KOPT-K1 (cell line): ENCODE measurements at regions not wholly inside any gene's neighbourhood (a gene's known extent, or its start where the extent isn't known, plus 50 kb on each side); places are given as distances from the start of the nearest gene placed in this dataset.

Source experiments
- H3K27ac ChIP-seq: fragments of 200-600 bp; sonication (generic); 2 replicates; pipeline ENCODE4 v1.5.1; 2016; ENCODE audit warnings: antibody characterized with exemption, mild to moderate bottlenecking, low read depth, low read length; ENCODE audit not compliant: poor library complexity, severe bottlenecking
- H3K36me3 ChIP-seq: fragments of 200-600 bp; sonication (generic); 2 replicates; pipeline ENCODE4 v1.5.1; 2017; ENCODE audit warnings: antibody characterized with exemption, mild to moderate bottlenecking, low read length, moderate library complexity; ENCODE audit not compliant: insufficient read depth
- H3K9me3 ChIP-seq: fragments of 200-600 bp; sonication (generic); 2 replicates; pipeline ENCODE4 v1.5.1; 2017; ENCODE audit warnings: antibody characterized with exemption, low read length, mild to moderate bottlenecking; ENCODE audit not compliant: insufficient read depth, poor library complexity, severe bottlenecking

DNA sequence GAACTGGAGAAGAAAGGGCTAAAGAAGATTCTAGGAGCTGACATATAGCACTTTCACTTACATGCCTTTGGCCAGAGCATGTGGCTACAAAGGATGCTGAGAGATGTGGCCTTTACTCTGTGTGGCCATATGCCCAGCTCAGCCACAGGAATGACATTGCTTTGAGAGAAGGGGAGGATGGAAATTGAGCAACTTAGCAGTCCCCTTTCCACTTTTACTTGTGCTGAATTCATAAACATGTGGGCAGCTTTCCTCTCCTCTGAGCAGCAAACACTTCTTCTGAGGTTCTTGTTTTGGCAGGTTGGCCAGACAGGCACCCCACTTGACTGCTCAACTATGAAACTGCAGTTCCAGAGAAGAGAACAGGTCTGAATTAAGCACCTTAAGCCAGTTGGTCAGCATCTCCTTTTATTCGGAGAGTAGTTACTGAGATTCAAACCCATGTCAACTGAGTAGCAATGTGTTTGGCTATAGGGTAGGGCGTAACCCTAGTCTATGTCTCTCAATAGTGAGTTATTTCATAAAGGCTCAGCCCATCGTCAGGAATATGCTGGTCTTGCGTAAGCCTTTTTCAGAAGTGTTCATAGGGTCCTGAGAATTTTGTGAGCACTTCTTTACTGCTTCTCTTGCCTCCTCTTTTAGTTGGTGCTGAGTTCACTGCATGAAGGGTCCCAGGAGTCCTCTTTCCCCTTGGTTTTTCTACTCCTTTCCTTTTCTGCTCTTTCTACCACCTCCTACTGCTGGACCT is 134.5 kb downstream of the PALM2AKAP2 start:
- Histone ChIP-seq H3K9me3 (no peaks in the 10 kb centered on the region), H3K36me3 (no peaks in the 10 kb centered on the region), H3K27ac (no peak overlapping the region)

DNA sequence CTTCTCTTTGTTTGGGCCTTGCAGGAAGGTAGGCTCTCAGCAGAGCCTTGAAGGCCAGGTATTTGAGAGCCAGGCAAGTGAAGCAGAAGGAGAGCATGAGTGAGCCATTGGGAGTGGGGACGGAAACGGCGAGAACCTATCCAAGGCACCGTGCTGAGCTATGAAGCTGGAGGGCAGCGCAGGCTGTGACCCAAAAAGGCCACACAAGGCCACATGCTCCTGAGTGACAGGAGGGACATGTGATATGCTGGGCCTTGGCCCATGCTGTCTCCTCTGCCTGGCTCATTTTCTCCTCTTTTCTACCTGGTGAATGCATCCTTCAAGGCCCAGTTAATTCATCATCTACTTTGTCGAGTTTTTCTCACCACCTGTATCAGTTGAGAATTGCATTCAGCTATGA is 136.3 kb downstream of the PALM2AKAP2 start:
- no peaks in the 10 kb centered on the region for H3K36me3 ChIP-seq
- no peak overlapping the region for H3K27ac ChIP-seq
- no peaks in the 10 kb centered on the region for H3K9me3 ChIP-seq

GRCh38 chr9:109918339-109919163 is 138.6 kb downstream of the PALM2AKAP2 start:
- Histone ChIP-seq H3K27ac (peak overlapping the region; percentile 51), H3K36me3 (no peaks in the 10 kb centered on the region), H3K9me3 (no peaks in the 10 kb centered on the region)

GRCh38 chr9:109919736-109920408 is 139.9 kb downstream of the PALM2AKAP2 start:
- H3K9me3 ChIP-seq: no peaks in the 10 kb centered on the region
- no peak overlapping the region for H3K27ac ChIP-seq
- no peaks in the 10 kb centered on the region for H3K36me3 ChIP-seq

DNA sequence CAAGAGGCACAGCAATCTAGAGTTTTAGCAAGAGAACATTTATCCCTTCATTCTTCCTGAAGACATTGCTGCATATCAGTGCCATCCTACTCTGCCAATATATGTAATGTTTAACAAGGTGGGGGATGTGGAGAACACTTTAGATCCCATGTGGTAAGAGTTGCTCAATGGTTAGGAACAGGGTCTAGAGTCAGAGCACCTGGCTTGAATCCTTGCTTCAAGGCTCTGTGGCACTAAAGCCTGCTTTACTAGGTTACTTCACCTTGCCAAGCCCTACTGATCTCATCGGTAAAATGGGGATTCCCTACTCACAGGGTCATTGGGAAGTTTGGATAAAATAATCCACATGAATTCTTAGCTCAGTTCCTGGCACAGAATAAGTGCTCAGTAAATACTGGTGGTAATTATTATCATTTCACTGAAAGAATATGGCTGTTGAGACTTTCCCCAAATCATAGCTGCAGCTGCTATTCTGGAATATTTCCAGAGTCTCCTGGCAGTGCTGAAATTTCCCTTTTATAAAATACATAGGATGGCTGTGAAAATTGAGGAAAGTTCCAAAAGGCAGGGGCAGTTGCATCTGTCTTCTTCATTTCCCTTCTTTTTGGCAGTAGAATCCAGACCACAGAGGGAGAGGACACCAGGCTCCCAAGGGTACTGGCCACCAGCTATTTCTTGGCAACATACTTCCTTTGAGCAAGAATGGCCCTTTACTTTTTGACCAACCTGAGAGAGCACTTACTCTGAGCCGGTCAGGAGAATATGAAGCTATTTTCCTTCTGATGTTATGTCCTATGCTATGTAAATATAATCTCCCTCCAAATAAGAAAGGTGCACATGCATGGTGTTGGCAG is 142.8 kb downstream of the PALM2AKAP2 start:
- Histone ChIP-seq H3K27ac (no peak overlapping the region), H3K9me3 (no peaks in the 10 kb centered on the region), H3K36me3 (no peaks in the 10 kb centered on the region)

DNA sequence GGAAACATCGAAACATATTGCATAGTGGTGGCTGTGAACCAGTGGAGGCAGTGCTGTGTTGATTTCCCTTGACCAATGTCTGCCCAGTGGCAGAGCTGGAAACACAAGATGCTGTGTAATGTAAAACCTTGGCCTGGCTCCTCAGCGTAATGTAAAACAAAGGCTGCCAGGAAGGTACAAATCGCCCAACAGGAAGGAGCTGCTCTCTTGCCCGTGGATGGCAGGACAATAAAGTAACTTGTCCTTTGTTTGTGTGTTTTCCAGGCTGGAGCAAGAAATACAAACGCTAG is 143.4 kb downstream of the PALM2AKAP2 start:
- Histone ChIP-seq H3K36me3 (no peaks in the 10 kb centered on the region), H3K27ac (no peak overlapping the region)

DNA sequence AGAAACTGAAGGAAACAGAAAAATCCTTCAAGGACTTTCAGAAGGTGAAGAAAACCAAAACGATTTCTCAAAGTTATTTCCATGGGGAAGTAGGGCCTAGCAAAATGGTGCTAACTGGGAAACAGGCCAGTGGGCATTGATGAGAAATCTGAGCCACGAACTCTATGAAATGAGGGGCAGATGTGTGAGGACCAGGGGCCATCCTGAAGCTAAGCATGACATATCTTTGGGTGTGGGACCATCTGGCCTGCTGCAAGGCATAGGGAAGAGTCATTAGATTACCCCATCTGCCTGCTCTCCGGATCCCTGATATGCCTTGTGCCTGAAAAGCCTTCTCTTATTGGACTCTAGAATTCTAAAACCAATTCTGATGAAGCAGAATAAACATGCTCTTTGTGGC is 143.8 kb downstream of the PALM2AKAP2 start:
- H3K36me3 ChIP-seq: no peaks in the 10 kb centered on the region
- H3K27ac ChIP-seq: no peak overlapping the region
- no peaks in the 10 kb centered on the region for H3K9me3 ChIP-seq

More for the DNA sequence above, 143.4 kb downstream of the PALM2AKAP2 start:
- no peaks in the 10 kb centered on the region for H3K9me3 ChIP-seq

DNA sequence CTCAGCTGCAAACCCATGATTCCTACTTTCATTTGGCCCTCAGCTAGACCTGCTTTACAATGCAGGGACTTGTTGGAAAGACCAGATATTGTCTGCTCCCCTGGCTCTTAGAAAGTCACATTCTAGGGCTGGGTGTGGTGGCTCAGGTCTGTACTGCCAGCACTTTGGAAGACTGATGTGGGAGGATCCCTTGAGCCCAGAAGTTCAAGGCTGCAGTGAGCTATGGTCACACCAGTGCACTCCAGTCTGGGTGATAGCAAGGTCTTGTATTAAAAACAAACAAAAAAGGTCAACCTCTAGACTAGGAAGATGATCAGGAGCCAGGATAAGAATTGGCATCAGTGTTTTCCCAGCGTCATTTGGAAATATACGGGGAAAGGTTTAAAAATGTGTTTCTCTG is 145.8 kb downstream of the PALM2AKAP2 start:
- Histone ChIP-seq H3K36me3 (no peaks in the 10 kb centered on the region), H3K9me3 (no peaks in the 10 kb centered on the region)

DNA sequence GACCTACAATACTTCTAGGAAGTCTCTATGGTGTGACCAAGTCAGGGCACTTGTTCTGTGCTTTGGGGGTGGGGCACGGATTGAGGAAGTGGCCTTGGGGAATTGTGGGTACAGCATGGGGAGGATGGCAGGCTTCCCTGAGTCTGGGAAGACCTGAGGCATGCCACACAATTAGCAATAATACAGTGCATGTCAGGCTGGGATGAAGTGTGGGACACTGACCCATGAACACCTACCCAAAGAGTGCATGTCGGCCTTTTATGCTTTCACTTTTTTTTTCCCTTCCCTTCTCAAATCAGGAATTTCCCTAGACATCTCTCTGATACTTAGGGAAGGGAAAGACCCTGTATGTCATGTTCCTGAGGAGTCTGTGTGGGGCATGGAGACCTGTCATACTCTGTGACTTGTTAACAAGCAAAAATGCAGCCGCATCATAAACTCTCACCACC is 146.4 kb downstream of the PALM2AKAP2 start:
- Histone ChIP-seq H3K9me3 (no peaks in the 10 kb centered on the region), H3K27ac (no peak overlapping the region), H3K36me3 (no peaks in the 10 kb centered on the region)

More for the DNA sequence above, 145.8 kb downstream of the PALM2AKAP2 start:
- no peak overlapping the region for H3K27ac ChIP-seq

DNA sequence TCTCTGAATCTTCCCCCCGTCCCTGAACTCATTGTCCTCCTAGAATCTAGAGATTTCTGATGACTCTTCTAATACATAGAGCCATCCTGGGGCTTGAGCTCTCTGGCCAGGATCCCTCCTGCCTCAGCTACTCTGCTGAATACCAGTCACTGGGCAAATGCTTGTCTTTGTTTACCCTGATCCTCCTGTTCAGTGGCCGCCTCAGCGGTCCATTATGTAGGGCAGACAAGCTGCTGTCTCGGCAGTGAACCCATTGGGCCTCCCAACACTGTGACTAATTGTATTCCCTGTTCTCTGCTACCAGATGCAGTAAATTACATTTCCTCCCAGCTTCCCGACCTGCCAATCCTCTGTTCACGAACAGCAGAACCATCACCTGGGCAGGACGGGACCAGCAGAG is 151.6 kb downstream of the PALM2AKAP2 start:
- Histone ChIP-seq H3K9me3 (no peaks in the 10 kb centered on the region), H3K36me3 (no peaks in the 10 kb centered on the region), H3K27ac (no peak overlapping the region)

GRCh38 chr9:109934136-109934856 is 154.3 kb downstream of the PALM2AKAP2 start:
- no peaks in the 10 kb centered on the region for H3K36me3 ChIP-seq
- H3K9me3 ChIP-seq: no peaks in the 10 kb centered on the region
- no peak overlapping the region for H3K27ac ChIP-seq

GRCh38 chr9:109934857-109935215 is 154.8 kb downstream of the PALM2AKAP2 start:
- Histone ChIP-seq H3K27ac (no peak overlapping the region), H3K9me3 (no peaks in the 10 kb centered on the region), H3K36me3 (no peaks in the 10 kb centered on the region)

DNA sequence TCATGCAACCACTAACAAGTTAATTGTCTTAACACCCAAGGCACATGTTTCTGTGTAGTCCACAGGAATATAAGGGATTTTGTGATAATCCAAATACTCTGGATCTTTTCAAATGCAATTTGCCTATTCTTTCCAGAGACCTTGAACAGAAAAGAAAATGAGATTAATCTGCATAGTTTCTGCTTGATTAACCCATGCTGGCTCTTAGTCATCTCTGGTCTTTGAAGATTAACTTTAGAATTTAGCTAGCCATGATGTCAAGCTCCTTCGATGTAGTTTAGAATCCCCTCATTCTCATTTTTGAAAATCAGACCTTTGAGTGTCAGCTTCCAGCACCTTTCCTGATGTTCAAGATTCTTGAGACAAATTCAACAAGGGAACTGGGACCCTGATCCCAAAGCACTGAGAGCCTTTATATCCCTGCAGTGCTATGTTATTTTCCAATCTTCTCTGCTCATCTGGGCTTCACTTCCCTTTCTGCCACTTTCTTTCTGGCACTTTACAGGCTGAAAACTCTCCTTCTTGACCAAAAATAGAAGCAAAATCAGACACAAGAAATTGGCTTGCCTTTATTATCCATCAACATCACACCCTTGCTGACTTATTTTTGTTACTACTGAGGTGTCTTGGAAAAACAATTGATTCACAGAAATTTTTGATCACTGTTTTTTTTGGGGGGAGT is 155.5 kb downstream of the PALM2AKAP2 start:
- Histone ChIP-seq H3K9me3 (no peaks in the 10 kb centered on the region), H3K36me3 (no peaks in the 10 kb centered on the region), H3K27ac (no peak overlapping the region)
